ENCODE measurements at regions not wholly inside any gene's neighbourhood (a gene's known extent, or its start where the extent isn't known, plus 50 kb on each side); places are given as distances from the start of the nearest gene placed in this dataset.

- DNase-seq = no peak
These were observed 452.5 kb downstream of the MCTP2 start for GRCh38 chr15:94683902-94684301.

GRCh38 chr15:94691169-94691568 is 459.8 kb downstream of the MCTP2 start:
- no peak for DNase-seq

GRCh38 chr15:94692710-94693109 is 461.3 kb downstream of the MCTP2 start:
- DNase-seq = no peak

GRCh38 chr15:94700211-94700610 is 468.9 kb downstream of the MCTP2 start:
- DNase-seq = no peak

GRCh38 chr15:94701281-94701985 is 470.1 kb downstream of the MCTP2 start:
- no peak for DNase-seq

- no peak for DNase-seq
These were observed 472.2 kb downstream of the MCTP2 start for GRCh38 chr15:94703596-94703995.

GRCh38 chr15:94704421-94704820 is 473.1 kb downstream of the MCTP2 start:
- DNase-seq = no peak

- no peak for DNase-seq
These were observed 473.6 kb downstream of the MCTP2 start for GRCh38 chr15:94704946-94705345.

GRCh38 chr15:94709319-94709718 is 478.0 kb downstream of the MCTP2 start:
- no peak for DNase-seq

GRCh38 chr15:94722024-94722636 is 490.8 kb downstream of the MCTP2 start:
- no peak for DNase-seq

- DNase-seq = no peak
These were observed 492.4 kb downstream of the MCTP2 start for GRCh38 chr15:94723801-94724200.

- no peak for DNase-seq
These were observed 499.9 kb downstream of the MCTP2 start for GRCh38 chr15:94731286-94731685.

- DNase-seq = no peak
These were observed 503.1 kb downstream of the MCTP2 start for GRCh38 chr15:94734460-94734859.

- no peak for DNase-seq
These were observed 504.9 kb downstream of the MCTP2 start for GRCh38 chr15:94736236-94736635.

- DNase-seq = no peak
These were observed 508.3 kb downstream of the MCTP2 start for GRCh38 chr15:94739639-94740038.

GRCh38 chr15:94740469-94740868 is 509.1 kb downstream of the MCTP2 start:
- no peak for DNase-seq

- DNase-seq = no peak
These were observed 512.3 kb downstream of the MCTP2 start for GRCh38 chr15:94743668-94744067.

GRCh38 chr15:94744080-94744793 is 512.9 kb downstream of the MCTP2 start:
- DNase-seq = no peak

GRCh38 chr15:94745371-94745770 is 514.0 kb downstream of the MCTP2 start:
- no peak for DNase-seq

GRCh38 chr15:94747510-94747909 is 516.1 kb downstream of the MCTP2 start:
- no peak for DNase-seq

- DNase-seq = no peak
These were observed 518.7 kb downstream of the MCTP2 start for GRCh38 chr15:94749811-94750617.

GRCh38 chr15:94760348-94760747 is 529.0 kb downstream of the MCTP2 start:
- DNase-seq = no peak

- no peak for DNase-seq
These were observed 530.2 kb downstream of the MCTP2 start for GRCh38 chr15:94761574-94761973.

All from NCI-H2029 (cell line).